Smooth muscle cell (in vitro differentiated cells): ENCODE measurements at regions not wholly inside any gene's neighbourhood (a gene's known extent, or its start where the extent isn't known, plus 50 kb on each side); places are given as distances from the start of the nearest gene placed in this dataset.
"Not testable (repeated sequence)": the region's sequence is repeated elsewhere in the genome, so short reads cannot be mapped to it uniquely, and the experiment has no call there.

Experiments used
- DNase-seq: peaks from one replicate; lab custom pipeline; 2025; ENCODE audit not compliant: unreplicated experiment; lab: John Stamatoyannopoulos, UW
- H2AFZ ChIP-seq: fragments of 200-600 bp; sonication (generic); 2 replicates; pipeline ENCODE4 v1.6.0; 2016; ENCODE audit warnings: antibody characterized with exemption, low read depth, mild to moderate bottlenecking
- H3F3A ChIP-seq: fragments of 200-600 bp; sonication (generic); 2 replicates; pipeline ENCODE4 v1.6.0; 2017; ENCODE audit warnings: antibody characterized with exemption, low read depth
- H3K27ac ChIP-seq: fragments of 200-600 bp; sonication (generic); 2 replicates; pipeline ENCODE4 v1.5.1; 2016; ENCODE audit warnings: low read depth, mild to moderate bottlenecking
- H3K27me3 ChIP-seq: fragments of 200-600 bp; sonication (generic); 2 replicates; pipeline ENCODE4 v1.6.1; 2016; ENCODE audit warnings: low read depth, mild to moderate bottlenecking
- H3K36me3 ChIP-seq: fragments of 200-600 bp; sonication (generic); 2 replicates; pipeline ENCODE4 v1.5.1; 2016; ENCODE audit warnings: low read depth
- H3K4me1 ChIP-seq: fragments of 200-600 bp; sonication (generic); 2 replicates; pipeline ENCODE4 v1.5.1; 2016; ENCODE audit warnings: low read depth
- H3K4me2 ChIP-seq: fragments of 200-600 bp; sonication (generic); 2 replicates; pipeline ENCODE4 v1.6.0; 2016; ENCODE audit warnings: mild to moderate bottlenecking
- H3K4me3 ChIP-seq: fragments of 200-600 bp; sonication (generic); 2 replicates; pipeline ENCODE4 v1.5.1; 2016; ENCODE audit warnings: mild to moderate bottlenecking
- H3K79me2 ChIP-seq: fragments of 200-600 bp; sonication (generic); 2 replicates; pipeline ENCODE4 v1.6.0; 2016; ENCODE audit warnings: low read depth, mild to moderate bottlenecking
- H3K9ac ChIP-seq: fragments of 200-600 bp; sonication (generic); 2 replicates; pipeline ENCODE4 v1.6.0; 2016; ENCODE audit warnings: low read depth
- H3K9me3 ChIP-seq: fragments of 200-600 bp; sonication (generic); replicated peaks from 2 replicates; pipeline ENCODE4 v1.5.1; 2016; ENCODE audit warnings: low read depth
- H4K20me1 ChIP-seq: fragments of 200-600 bp; sonication (generic); 2 replicates; pipeline ENCODE4 v1.6.0; 2016; ENCODE audit warnings: low read depth
- WGBS: methylation state at CpG from one replicate; pipeline ENCODE4 v1.1.7; 2016; ENCODE audit warnings: low lambda C conversion rate; 5-methylcytosine and 5-hydroxymethylcytosine counted together
- TF ChIP-seq, protein P1 (sequence below): fragments of 200-600 bp; sonication (generic); IDR thresholded peaks from 2 replicates; pipeline ENCODE4 v1.5.1; 2017; ENCODE audit warnings: borderline replicate concordance, mild to moderate bottlenecking, antibody characterized with exemption; ENCODE audit not compliant: insufficient read depth, poor library complexity, severe bottlenecking

- Histone ChIP-seq H2AFZ (no peak overlapping the region), H3K27ac (no peak overlapping the region), H3K9ac (no peak overlapping the region), H3K9me3 (no peaks in the 10 kb centered on the region), H3K79me2 (no peaks in the 10 kb centered on the region), H4K20me1 (no peaks in the 10 kb centered on the region), H3K4me2 (no peak overlapping the region), H3K4me1 (no peaks in the 10 kb centered on the region), H3K4me3 (no peak overlapping the region), H3K36me3 (no peaks in the 10 kb centered on the region), H3F3A (no peaks in the 10 kb centered on the region), H3K27me3 (no peaks in the 10 kb centered on the region)
- WGBS = 75% methylated on average over 2 of the region's 2 CpGs
- no peak for DNase-seq
- TF ChIP-seq, protein P1, sequence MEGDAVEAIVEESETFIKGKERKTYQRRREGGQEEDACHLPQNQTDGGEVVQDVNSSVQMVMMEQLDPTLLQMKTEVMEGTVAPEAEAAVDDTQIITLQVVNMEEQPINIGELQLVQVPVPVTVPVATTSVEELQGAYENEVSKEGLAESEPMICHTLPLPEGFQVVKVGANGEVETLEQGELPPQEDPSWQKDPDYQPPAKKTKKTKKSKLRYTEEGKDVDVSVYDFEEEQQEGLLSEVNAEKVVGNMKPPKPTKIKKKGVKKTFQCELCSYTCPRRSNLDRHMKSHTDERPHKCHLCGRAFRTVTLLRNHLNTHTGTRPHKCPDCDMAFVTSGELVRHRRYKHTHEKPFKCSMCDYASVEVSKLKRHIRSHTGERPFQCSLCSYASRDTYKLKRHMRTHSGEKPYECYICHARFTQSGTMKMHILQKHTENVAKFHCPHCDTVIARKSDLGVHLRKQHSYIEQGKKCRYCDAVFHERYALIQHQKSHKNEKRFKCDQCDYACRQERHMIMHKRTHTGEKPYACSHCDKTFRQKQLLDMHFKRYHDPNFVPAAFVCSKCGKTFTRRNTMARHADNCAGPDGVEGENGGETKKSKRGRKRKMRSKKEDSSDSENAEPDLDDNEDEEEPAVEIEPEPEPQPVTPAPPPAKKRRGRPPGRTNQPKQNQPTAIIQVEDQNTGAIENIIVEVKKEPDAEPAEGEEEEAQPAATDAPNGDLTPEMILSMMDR = no peak
Observed at GRCh38 chr5:63205976-63206375, 627.4 kb downstream of the LRRC70 start.

DNA sequence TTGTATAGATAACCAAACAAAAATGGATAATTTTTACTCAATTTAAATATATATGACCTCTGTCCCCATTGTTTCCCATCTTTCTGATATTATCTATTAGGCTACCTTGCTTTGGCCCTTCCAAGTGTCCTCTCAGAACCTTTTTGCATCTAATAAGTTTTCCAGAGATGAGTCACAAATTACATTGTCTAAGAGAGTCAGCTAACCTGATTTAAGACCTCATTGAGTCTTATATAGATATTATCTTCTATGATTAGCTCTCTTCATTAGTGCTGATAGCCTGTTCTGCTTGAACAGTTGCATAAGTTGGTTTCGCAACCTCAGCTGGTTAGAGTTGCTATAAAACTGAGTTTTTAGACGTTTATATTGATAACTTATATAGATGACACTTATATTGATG is 623.1 kb downstream of the LRRC70 start:
- H3K4me3 ChIP-seq = no peak overlapping the region
- WGBS = 66% methylated on average over 2 of the region's 2 CpGs
- TF ChIP-seq, protein P1 = no peak
- no peaks in the 10 kb centered on the region for H3K9me3 ChIP-seq
- no peaks in the 10 kb centered on the region for H3K4me1 ChIP-seq
- H3F3A ChIP-seq = no peaks in the 10 kb centered on the region
- no peaks in the 10 kb centered on the region for H4K20me1 ChIP-seq
- H3K36me3 ChIP-seq = no peaks in the 10 kb centered on the region
- H3K9ac ChIP-seq = no peak overlapping the region
- DNase-seq = no peak
- no peaks in the 10 kb centered on the region for H3K79me2 ChIP-seq
- no peak overlapping the region for H3K27ac ChIP-seq
- no peaks in the 10 kb centered on the region for H3K27me3 ChIP-seq
- no peak overlapping the region for H3K4me2 ChIP-seq
- no peak overlapping the region for H2AFZ ChIP-seq

DNA sequence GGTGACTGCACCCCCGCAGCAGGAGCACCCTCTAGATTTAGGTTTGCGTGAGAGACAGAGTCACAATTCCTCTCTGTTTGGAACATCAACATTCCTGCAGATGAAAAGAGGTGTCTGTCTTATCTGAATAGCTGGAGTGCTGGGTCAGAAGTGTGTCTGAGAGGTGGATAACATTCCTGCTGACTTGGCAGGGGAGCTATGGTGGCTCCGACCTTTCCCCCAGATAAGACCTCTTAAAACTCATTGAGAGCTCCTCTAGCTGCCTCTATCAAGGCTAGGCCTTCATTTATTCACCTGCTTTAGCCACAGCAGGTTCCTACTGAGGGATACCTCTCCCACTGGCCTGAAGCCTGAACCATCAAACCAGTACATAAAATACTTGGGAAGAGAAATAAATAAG is 615.5 kb downstream of the LRRC70 start:
- H3K79me2 ChIP-seq = no peaks in the 10 kb centered on the region
- no peak overlapping the region for H2AFZ ChIP-seq
- TF ChIP-seq, protein P1 = no peak
- WGBS = 84% methylated on average over 3 of the region's 3 CpGs
- no peaks in the 10 kb centered on the region for H3K9me3 ChIP-seq
- no peaks in the 10 kb centered on the region for H3K36me3 ChIP-seq
- H3K27ac ChIP-seq = no peak overlapping the region
- no peaks in the 10 kb centered on the region for H3F3A ChIP-seq
- DNase-seq = no peak
- no peaks in the 10 kb centered on the region for H3K4me1 ChIP-seq
- no peaks in the 10 kb centered on the region for H4K20me1 ChIP-seq
- H3K4me2 ChIP-seq = no peak overlapping the region
- H3K9ac ChIP-seq = no peak overlapping the region
- H3K4me3 ChIP-seq = no peak overlapping the region
- no peaks in the 10 kb centered on the region for H3K27me3 ChIP-seq

DNA sequence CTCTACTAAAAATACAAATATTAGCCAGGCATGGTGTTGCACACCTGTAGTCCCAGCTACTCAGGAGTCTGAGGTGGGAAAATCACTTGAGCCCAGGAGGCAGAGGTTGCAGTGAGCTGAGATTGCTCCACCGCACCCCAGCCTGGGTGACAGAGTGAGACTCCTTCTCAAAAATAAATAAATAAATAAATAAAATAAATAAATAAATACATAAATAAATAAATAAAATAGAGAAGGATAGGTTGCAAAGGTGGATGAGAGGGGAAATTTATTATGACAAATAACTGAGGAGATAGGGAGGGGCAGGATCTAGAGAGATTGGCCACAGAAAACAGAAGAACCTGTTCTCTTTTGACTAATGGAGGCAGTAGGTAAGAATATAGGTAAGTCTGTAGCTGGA is 601.6 kb downstream of the LRRC70 start:
- not testable (repeated sequence) for H3K27ac ChIP-seq, H3K4me2 ChIP-seq, H3K4me3 ChIP-seq, H3K4me1 ChIP-seq, H3K9me3 ChIP-seq, H3K27me3 ChIP-seq, H4K20me1 ChIP-seq, H3K79me2 ChIP-seq, H3K36me3 ChIP-seq, DNase-seq, H3K9ac ChIP-seq, H2AFZ ChIP-seq, H3F3A ChIP-seq
- WGBS = 100% methylated on average over 1 of the region's 1 CpG
